Epithelial cell of proximal tubule (primary cell): ENCODE measurements at regions not wholly inside any gene's neighbourhood (a gene's known extent, or its start where the extent isn't known, plus 50 kb on each side); places are given as distances from the start of the nearest gene placed in this dataset.
A peak's percentile ranks its signal among the peaks of the same experiment; 100 is the strongest.

ENCODE experiments used
- DNase-seq: peaks from one replicate; pipeline ENCODE4 v3.0.0-alpha.2; 2011; ENCODE audit warnings: low read depth
- H3K4me3 ChIP-seq: 2 replicates; pipeline ENCODE4 v1.5.1; 2011; ENCODE audit warnings: low read depth, mild to moderate bottlenecking, low read length
- TF ChIP-seq, protein P1 (sequence below): conservative IDR thresholded peaks from 2 replicates; pipeline ENCODE4 v1.5.1; 2012; ENCODE audit warnings: low read depth, mild to moderate bottlenecking, low read length

DNA sequence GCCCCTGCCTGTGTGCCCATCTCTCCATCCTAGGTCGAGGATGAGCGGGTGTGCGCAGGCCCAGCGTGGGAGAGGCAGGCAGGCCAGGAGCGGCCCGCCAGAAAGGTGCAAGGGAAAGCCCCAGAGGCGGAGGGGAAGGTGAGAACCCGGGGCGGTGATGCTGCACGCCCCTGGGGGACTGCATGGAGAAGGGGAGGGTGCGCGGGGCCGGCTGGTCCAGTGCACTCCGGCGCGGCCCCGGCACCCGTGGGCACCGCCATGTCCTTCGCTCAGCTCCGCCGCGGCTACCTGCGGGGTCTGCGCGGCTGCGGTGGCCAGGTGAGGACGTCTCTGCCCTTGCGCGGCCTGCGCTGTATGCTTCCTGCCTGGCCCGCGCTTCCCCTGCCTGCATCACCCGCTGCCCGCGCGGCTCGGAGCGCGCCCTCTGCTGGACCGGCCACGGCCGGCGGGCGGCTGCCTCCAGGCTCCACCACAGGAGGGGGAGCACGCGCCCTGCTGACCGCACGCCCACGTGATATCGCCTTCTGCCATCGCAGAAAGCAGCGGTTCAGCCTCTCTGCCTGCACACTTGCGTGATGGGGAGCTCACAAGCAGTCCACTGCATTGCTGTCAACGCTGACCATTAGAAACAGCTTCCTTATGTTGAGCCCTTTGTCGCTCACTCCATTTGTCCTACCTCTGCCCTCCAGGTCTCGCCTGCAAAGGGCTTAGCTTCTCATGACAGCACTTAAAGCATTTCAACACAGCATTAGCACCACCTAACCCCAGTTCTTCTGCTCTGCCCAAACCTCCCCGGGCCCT, 73.9 kb downstream of the CXCL12 start:
- TF ChIP-seq, protein P1, sequence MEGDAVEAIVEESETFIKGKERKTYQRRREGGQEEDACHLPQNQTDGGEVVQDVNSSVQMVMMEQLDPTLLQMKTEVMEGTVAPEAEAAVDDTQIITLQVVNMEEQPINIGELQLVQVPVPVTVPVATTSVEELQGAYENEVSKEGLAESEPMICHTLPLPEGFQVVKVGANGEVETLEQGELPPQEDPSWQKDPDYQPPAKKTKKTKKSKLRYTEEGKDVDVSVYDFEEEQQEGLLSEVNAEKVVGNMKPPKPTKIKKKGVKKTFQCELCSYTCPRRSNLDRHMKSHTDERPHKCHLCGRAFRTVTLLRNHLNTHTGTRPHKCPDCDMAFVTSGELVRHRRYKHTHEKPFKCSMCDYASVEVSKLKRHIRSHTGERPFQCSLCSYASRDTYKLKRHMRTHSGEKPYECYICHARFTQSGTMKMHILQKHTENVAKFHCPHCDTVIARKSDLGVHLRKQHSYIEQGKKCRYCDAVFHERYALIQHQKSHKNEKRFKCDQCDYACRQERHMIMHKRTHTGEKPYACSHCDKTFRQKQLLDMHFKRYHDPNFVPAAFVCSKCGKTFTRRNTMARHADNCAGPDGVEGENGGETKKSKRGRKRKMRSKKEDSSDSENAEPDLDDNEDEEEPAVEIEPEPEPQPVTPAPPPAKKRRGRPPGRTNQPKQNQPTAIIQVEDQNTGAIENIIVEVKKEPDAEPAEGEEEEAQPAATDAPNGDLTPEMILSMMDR = peak; percentile 84

DNA sequence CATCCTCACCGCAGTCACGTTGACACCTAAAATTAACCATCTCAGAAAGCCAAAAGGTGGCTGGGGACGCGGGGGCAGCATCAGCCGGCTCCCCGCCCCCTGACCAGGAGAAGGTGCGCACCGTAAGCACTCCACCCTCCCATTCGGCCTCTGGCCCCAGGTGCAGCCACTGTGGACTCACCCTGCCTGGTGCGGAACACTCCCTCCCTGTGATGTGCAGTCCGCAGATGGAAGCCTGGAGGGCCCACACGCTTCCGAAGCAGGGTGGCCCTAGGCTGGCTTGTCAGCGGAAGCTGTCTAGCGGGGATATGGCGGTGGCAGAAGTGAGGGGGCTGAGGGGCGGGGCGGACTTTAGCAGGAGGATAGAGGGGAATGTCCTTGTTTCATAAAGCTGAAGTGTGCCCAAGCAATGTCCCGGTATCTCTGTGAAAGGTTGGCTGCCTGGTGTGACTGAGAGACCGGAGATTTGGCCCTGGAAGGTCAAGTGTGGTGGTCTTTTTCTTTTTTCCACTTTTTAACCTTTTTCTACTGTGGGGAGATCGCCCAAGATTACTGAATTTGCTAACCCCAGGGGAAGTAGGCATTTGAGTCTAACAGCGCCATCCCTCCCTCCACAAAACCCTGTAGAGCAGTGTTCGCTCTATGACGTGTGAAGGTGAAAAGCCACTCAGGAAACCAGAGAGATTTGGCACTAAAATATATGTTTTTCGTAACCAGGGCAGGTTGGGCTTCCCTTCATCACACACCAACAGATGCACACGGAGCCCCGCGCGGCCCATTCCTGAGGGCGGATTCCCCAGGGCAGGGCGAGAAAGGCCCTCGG, 74.7 kb downstream of the CXCL12 start:
- no peak for DNase-seq
- TF ChIP-seq, protein P1 = no peak
- H3K4me3 ChIP-seq = no peak overlapping the region

More for the DNA sequence above, 73.9 kb downstream of the CXCL12 start:
- no peak for DNase-seq
- H3K4me3 ChIP-seq = peak overlapping the region; percentile 44

DNA sequence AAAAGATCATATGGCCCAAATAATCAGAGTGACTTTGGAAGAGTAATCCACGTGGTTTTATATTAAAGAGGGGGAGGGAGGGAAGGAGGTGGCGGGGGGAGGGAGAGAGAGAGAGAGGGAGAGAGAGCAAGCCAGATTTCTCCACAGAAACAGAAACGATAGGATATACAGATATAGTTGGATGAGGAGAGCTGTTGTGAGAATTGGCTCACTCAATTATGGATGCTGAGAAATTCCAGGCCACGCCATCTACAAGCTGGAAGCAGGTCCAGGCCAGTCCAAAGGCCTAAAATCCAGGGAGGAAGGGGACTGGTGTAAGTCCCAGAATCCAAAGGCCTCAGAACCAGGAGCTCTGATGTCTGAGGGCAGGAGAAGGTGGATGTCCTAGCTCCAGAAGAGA, 75.5 kb downstream of the CXCL12 start:
- H3K4me3 ChIP-seq = no peak overlapping the region
- DNase-seq = no peak
- TF ChIP-seq, protein P1 = no peak

- TF ChIP-seq, protein P1 = no peak
- no peak overlapping the region for H3K4me3 ChIP-seq
- no peak for DNase-seq
Measured at GRCh38 chr10:44308935-44309334, 76.0 kb downstream of the CXCL12 start.

GRCh38 chr10:44307691-44308090, 77.2 kb downstream of the CXCL12 start:
- H3K4me3 ChIP-seq = no peak overlapping the region
- TF ChIP-seq, protein P1 = no peak
- no peak for DNase-seq

GRCh38 chr10:44306762-44307161, 78.1 kb downstream of the CXCL12 start:
- TF ChIP-seq, protein P1 = peak; percentile 50
- DNase-seq = no peak
- no peak overlapping the region for H3K4me3 ChIP-seq
